ENCODE measurements at regions not wholly inside any gene's neighbourhood (a gene's known extent, or its start where the extent isn't known, plus 50 kb on each side); places are given as distances from the start of the nearest gene placed in this dataset.

DNA sequence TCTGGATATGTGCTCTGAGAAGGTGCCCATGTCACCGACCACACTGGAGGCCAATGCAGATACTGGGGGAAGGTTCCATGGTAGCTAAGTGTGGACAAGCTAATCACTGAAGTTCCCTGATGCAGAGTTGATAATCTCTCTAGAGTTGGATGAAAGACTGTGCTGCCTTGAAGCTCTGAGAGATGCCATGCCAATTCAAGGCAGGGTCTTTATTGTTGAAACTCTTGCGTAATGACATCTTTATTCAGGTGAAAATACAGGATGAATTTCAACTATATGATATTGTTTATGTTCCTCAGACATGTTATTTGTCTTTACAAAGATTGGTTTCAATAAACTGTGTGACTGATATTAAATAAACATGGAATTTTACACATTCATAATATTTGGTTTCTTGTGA is 167.6 kb upstream of the TMEM161B start:
- 100% methylated on average over 2 of the region's 2 CpGs for WGBS (ENCODE audit: insufficient coverage, low coverage, low lambda C conversion rate, missing lambda C conversion rate)

DNA sequence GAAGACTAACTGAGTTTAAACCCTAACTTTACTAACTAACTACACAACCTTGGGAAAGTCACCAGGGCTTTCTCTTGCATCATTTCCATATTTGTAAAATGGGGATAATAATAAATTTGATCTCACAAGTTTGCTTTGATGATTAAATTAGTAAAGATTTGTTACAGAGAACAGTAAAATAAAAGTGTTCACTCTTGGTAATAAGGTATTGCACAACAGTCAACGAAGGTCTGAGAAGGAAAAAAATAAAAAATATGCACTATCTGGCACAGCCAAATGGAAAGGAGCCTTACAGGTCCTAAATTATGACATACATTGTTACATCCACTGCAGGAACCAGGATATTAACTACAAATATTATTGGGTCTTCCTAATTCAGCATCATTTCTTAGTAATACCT is 160.0 kb upstream of the TMEM161B start:
- intact Hi-C loops (cut with DNase I), result no loop called here
- no peak overlapping the region for H3K4me3 ChIP-seq
- H3K4me1 ChIP-seq, result no peaks in the 10 kb centered on the region
- H3K27me3 ChIP-seq, result no peaks in the 10 kb centered on the region
- H3K36me3 ChIP-seq, result no peaks in the 10 kb centered on the region
- no peak overlapping the region for H3K27ac ChIP-seq
- H3K9me3 ChIP-seq, result no peaks in the 10 kb centered on the region
- DNase-seq (no peak), ATAC-seq (no peak)
- 18% methylated on average over 1 of the region's 1 CpG for WGBS (ENCODE audit: insufficient coverage, low coverage, low lambda C conversion rate, missing lambda C conversion rate)
- no peak for TF ChIP-seq POLR2A (IDR thresholded peaks at IDR 0.05)
- TF ChIP-seq, protein P1, sequence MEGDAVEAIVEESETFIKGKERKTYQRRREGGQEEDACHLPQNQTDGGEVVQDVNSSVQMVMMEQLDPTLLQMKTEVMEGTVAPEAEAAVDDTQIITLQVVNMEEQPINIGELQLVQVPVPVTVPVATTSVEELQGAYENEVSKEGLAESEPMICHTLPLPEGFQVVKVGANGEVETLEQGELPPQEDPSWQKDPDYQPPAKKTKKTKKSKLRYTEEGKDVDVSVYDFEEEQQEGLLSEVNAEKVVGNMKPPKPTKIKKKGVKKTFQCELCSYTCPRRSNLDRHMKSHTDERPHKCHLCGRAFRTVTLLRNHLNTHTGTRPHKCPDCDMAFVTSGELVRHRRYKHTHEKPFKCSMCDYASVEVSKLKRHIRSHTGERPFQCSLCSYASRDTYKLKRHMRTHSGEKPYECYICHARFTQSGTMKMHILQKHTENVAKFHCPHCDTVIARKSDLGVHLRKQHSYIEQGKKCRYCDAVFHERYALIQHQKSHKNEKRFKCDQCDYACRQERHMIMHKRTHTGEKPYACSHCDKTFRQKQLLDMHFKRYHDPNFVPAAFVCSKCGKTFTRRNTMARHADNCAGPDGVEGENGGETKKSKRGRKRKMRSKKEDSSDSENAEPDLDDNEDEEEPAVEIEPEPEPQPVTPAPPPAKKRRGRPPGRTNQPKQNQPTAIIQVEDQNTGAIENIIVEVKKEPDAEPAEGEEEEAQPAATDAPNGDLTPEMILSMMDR (IDR thresholded peaks at IDR 0.05), result no peak

More for the DNA sequence above, 167.6 kb upstream of the TMEM161B start:
- H3K36me3 ChIP-seq, result no peaks in the 10 kb centered on the region
- DNase-seq (no peak), ATAC-seq (no peak)
- TF ChIP-seq, protein P1 (IDR thresholded peaks at IDR 0.05), result no peak
- no peak for TF ChIP-seq POLR2A (IDR thresholded peaks at IDR 0.05)
- no peaks in the 10 kb centered on the region for H3K4me1 ChIP-seq
- H3K27me3 ChIP-seq, result no peaks in the 10 kb centered on the region
- no peak overlapping the region for H3K27ac ChIP-seq
- no peaks in the 10 kb centered on the region for H3K9me3 ChIP-seq
- no peak overlapping the region for H3K4me3 ChIP-seq
- intact Hi-C loops (cut with DNase I), result no loop called here

DNA sequence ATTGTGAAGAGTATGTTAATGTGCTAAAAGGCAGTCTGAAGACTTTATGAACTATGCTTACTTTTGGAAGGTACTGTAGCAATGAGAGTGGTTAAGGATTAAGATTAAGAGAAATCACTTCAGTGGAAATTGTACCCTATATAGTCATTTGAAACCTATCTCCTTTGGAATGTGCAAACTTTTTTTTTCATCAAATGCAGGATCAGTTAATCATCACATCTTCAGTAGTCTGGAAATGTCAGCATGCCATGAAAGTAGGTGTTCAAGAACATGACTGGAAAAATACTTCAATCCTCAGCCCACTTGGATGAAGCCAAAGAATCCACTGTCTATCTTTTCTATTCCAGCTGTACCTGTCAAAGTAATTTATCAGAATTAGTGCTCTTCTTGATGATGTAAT is 157.8 kb upstream of the TMEM161B start:
- H3K27ac ChIP-seq, result no peak overlapping the region
- no peaks in the 10 kb centered on the region for H3K4me1 ChIP-seq
- H3K27me3 ChIP-seq, result no peaks in the 10 kb centered on the region
- ATAC-seq (no peak), DNase-seq (no peak)
- H3K36me3 ChIP-seq, result no peaks in the 10 kb centered on the region
- no peaks in the 10 kb centered on the region for H3K9me3 ChIP-seq
- intact Hi-C loops (cut with DNase I), result no loop called here
- TF ChIP-seq POLR2A (IDR thresholded peaks at IDR 0.05), result no peak
- TF ChIP-seq, protein P1 (IDR thresholded peaks at IDR 0.05), result no peak
- H3K4me3 ChIP-seq, result no peak overlapping the region

- intact Hi-C loops (cut with DNase I), result no loop called here
- WGBS (ENCODE audit: insufficient coverage, low coverage, low lambda C conversion rate, missing lambda C conversion rate), result 100% methylated on average over 1 of the region's 1 CpG
- H3K4me3 ChIP-seq, result no peak overlapping the region
- no peaks in the 10 kb centered on the region for H3K4me1 ChIP-seq
- H3K27me3 ChIP-seq, result no peaks in the 10 kb centered on the region
- no peaks in the 10 kb centered on the region for H3K36me3 ChIP-seq
- no peak for TF ChIP-seq POLR2A (IDR thresholded peaks at IDR 0.05)
- TF ChIP-seq, protein P1 (IDR thresholded peaks at IDR 0.05), result no peak
- H3K9me3 ChIP-seq, result no peaks in the 10 kb centered on the region
- DNase-seq (no peak), ATAC-seq (no peak)
- no peak overlapping the region for H3K27ac ChIP-seq
These were observed 156.5 kb upstream of the TMEM161B start for GRCh38 chr5:88425124-88425523.

DNA sequence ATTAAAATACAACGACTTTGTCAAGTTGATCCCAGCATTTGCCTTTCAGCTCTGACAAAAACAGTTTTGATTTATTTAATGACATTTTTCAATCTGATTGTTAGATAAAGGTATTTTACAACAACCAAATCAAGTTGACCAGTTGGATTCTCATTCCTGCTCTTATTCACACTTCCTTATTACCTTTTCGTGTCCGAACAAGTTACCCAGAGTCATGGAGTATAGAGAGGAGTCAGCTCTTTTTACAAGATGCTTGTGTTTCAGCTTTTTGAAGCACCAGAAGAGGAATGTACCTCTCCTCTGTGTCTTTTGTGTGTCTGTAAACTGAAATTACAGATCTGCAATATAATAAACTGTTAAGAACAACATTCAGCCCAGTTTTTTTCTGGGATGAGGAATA is 151.3 kb upstream of the TMEM161B start:
- H3K27ac ChIP-seq, result no peak overlapping the region
- H3K4me1 ChIP-seq, result no peaks in the 10 kb centered on the region
- H3K27me3 ChIP-seq, result no peaks in the 10 kb centered on the region
- intact Hi-C loops (cut with DNase I), result no loop called here
- no peaks in the 10 kb centered on the region for H3K9me3 ChIP-seq
- 81% methylated on average over 3 of the region's 3 CpGs for WGBS (ENCODE audit: insufficient coverage, low coverage, low lambda C conversion rate, missing lambda C conversion rate)
- ATAC-seq (no peak), DNase-seq (no peak)
- TF ChIP-seq POLR2A (IDR thresholded peaks at IDR 0.05), result no peak
- TF ChIP-seq, protein P1 (IDR thresholded peaks at IDR 0.05), result no peak
- no peaks in the 10 kb centered on the region for H3K36me3 ChIP-seq
- no peak overlapping the region for H3K4me3 ChIP-seq
